Lung (tissue), 11 donors: ENCODE measurements at regions not wholly inside any gene's neighbourhood (a gene's known extent, or its start where the extent isn't known, plus 50 kb on each side); places are given as distances from the start of the nearest gene placed in this dataset.

Experiments used
- ATAC-seq: fragments of 200-7000 bp; cut with Tn5 transposase; one replicate; pipeline ENCODE4 v1.9.1; 2020; ENCODE audit warnings: moderate number of reproducible peaks; ENCODE audit not compliant: insufficient read depth, low FRiP score
- DNase-seq, 3 donors: peaks; one replicate each; pipeline ENCODE4 v3.0.0-alpha.2; 2013 to 2017
- H3K27ac ChIP-seq, 2 donors: one replicate each; pipeline ENCODE4 v1.5.1; 2013; ENCODE audit warnings: mild to moderate bottlenecking in 2 of 2, moderate library complexity in 2 of 2, control low read depth in 1 of 2, inconsistent platforms in 1 of 2, low read depth in 1 of 2, low read length in 1 of 2
- H3K27me3 ChIP-seq, 3 donors: one replicate each; pipeline ENCODE4 v1.5.1; 2013; ENCODE audit warnings: low read length in 2 of 3; ENCODE audit not compliant: control insufficient read depth in 3 of 3, insufficient read depth in 3 of 3
- H3K36me3 ChIP-seq, 4 donors: one replicate each; pipeline ENCODE4 v1.5.1; 2013; ENCODE audit warnings: low read length in 4 of 4, mild to moderate bottlenecking in 1 of 4, moderate library complexity in 1 of 4; ENCODE audit not compliant: control insufficient read depth in 4 of 4, insufficient read depth in 4 of 4
- H3K4me1 ChIP-seq, 5 donors: one replicate each; pipeline ENCODE4 v1.5.1; 2013; ENCODE audit warnings: low read length in 5 of 5, mild to moderate bottlenecking in 2 of 5, moderate library complexity in 1 of 5; ENCODE audit not compliant: control insufficient read depth in 5 of 5, insufficient read depth in 5 of 5
- H3K4me3 ChIP-seq: one replicate; pipeline ENCODE4 v1.5.1; 2013; ENCODE audit warnings: mild to moderate bottlenecking, control low read depth, moderate library complexity
- H3K9ac ChIP-seq, 2 donors: one replicate each; pipeline ENCODE4 v1.5.1; 2013; ENCODE audit warnings: low read length in 2 of 2, control low read depth in 1 of 2; ENCODE audit not compliant: insufficient read depth in 1 of 2
- H3K9me3 ChIP-seq, 4 donors: one replicate each; pipeline ENCODE4 v1.5.1; 2013; ENCODE audit warnings: low read length in 3 of 4, mild to moderate bottlenecking in 1 of 4, moderate library complexity in 1 of 4; ENCODE audit not compliant: control insufficient read depth in 4 of 4, insufficient read depth in 3 of 4
- WGBS, 2 donors: extraction: QIAGEN DNeasy Blood & Tissue Kit; methylation state at CpG; one replicate each; pipeline ENCODE4 v1.1.7; 2013; 5-methylcytosine and 5-hydroxymethylcytosine counted together
- TF ChIP-seq, protein P1 (sequence below): IDR thresholded peaks from 2 replicates; pipeline ENCODE4 v1.5.1; 2012; ENCODE audit warnings: mild to moderate bottlenecking; ENCODE audit errors: control extremely low read depth, extremely low read depth
- donor health status: control.
- donor health status: control.
- donor health status: Bipolar disorder and iron deficiency.
- donor health status: healthy.
- donor health status: DM: yes; HTN: yes; CAD: no.

DNA sequence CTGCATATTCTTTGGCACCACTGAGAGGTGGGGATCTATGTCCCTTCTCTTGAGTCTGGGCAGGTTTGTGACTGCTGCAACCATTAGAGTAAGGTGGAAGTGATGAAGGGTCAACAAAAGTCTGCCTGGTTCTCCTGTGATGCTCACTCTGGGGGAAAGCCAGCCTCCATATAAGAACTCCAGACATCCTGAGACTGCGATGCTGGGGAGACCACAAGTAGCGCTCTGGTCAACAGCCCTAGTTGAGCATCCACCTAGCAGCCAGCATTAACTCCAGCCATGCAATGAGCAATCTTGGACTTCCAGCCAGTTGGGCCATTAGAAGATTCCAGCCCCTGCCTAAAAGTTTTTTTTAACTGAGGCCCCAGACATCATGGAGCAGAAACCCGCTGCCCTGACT, 62.8 kb downstream of the SCN11A start:
- Histone ChIP-seq H3K9ac (no peak overlapping the region), H3K4me3 (no peak overlapping the region), H3K27me3 (no peaks in the 10 kb centered on the region), H3K9me3 (peaks cover 0 to 2% (median under 1%) of the 10 kb centered on the region in 4 donors), H3K36me3 (no peaks in the 10 kb centered on the region), H3K4me1 (no peaks in the 10 kb centered on the region), H3K27ac (no peak overlapping the region)
- TF ChIP-seq, protein P1, sequence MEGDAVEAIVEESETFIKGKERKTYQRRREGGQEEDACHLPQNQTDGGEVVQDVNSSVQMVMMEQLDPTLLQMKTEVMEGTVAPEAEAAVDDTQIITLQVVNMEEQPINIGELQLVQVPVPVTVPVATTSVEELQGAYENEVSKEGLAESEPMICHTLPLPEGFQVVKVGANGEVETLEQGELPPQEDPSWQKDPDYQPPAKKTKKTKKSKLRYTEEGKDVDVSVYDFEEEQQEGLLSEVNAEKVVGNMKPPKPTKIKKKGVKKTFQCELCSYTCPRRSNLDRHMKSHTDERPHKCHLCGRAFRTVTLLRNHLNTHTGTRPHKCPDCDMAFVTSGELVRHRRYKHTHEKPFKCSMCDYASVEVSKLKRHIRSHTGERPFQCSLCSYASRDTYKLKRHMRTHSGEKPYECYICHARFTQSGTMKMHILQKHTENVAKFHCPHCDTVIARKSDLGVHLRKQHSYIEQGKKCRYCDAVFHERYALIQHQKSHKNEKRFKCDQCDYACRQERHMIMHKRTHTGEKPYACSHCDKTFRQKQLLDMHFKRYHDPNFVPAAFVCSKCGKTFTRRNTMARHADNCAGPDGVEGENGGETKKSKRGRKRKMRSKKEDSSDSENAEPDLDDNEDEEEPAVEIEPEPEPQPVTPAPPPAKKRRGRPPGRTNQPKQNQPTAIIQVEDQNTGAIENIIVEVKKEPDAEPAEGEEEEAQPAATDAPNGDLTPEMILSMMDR, result no peak
- 96 to 98% methylated on average over 3 of the region's 3 CpGs for WGBS, 2 donors
- no peak for DNase-seq
- no peak for ATAC-seq

DNA sequence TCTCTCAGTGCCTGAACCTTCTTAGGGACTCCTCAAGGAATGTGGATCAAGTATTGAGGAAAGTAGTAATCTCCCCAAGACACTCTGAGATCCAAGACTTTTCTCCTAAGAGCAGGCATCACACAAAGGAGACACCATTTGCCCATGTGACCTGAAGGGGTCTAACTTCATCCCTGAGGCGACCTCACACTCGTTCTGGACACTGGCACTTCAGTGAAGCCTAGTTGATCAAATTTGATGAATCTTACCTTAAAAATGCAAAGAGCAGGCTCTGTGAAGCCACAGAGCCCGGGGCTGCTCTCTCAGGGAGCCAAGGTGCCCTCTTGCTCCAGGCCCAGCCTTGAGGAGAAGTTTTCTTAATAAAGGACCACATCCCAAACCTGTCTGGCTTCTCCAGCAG, 64.3 kb downstream of the SCN11A start:
- DNase-seq (no peak), ATAC-seq (no peak)
- no peaks in the 10 kb centered on the region for H3K36me3 ChIP-seq
- TF ChIP-seq, protein P1, result no peak
- peaks cover 0 to 3% (median under 1%) of the 10 kb centered on the region in 4 donors for H3K9me3 ChIP-seq
- H3K4me1 ChIP-seq, result no peaks in the 10 kb centered on the region
- H3K27ac ChIP-seq, result no peak overlapping the region
- no peak overlapping the region for H3K4me3 ChIP-seq
- WGBS, 2 donors, result 69 to 88% methylated on average over 3 of the region's 3 CpGs
- no peaks in the 10 kb centered on the region for H3K27me3 ChIP-seq
- no peak overlapping the region for H3K9ac ChIP-seq

DNA sequence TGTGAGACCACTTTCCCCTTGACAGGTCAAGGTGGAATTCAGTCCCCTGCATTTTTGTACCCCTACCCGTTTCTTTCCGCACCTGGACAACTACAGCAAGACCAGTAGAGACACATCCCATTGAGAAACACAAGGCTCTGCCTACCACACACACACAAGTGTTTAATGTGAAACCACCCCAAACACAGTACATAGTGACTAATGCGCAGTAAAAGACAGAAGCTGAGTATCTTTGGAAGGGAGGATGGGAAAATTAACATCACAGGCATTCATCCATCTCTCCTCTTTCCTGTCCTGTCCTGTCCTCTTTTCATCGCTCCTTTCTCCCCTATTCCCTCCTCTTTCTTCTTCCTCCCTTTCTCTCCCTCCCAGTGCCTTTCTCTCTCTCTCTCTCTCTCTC, 64.8 kb downstream of the SCN11A start:
- WGBS, 2 donors, result 85 to 89% methylated on average over 4 of the region's 4 CpGs
- Histone ChIP-seq H3K27ac (no peak overlapping the region), H3K9ac (no peak overlapping the region), H3K4me1 (no peaks in the 10 kb centered on the region), H3K27me3 (no peaks in the 10 kb centered on the region), H3K9me3 (peaks cover 0 to 3% (median under 1%) of the 10 kb centered on the region in 4 donors), H3K4me3 (no peak overlapping the region), H3K36me3 (no peaks in the 10 kb centered on the region)
- ATAC-seq, result no peak
- no peak for DNase-seq
- TF ChIP-seq, protein P1, result no peak

DNA sequence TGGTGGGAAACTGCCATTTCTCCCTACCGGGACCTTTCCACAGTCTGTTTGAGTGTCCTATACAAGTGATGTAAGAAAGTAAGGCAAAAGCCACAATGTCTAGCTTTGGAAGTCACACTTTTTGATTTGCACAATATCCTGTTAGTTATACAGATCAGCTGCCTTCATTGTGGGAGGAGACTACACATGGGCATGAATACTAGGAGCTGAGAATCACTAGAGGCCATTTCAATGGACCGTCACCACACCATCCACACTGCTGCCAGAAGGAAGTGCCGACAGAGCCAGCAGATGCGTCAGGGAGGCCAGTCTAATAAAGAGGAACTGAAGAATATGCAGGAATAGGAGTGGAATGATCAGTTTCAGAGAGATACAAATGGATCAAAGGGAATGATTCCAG, 65.8 kb downstream of the SCN11A start:
- Histone ChIP-seq H3K36me3 (no peaks in the 10 kb centered on the region), H3K9me3 (peaks cover 0 to 3% (median under 1%) of the 10 kb centered on the region in 4 donors), H3K9ac (no peak overlapping the region), H3K27ac (no peak overlapping the region), H3K4me3 (no peak overlapping the region), H3K4me1 (no peaks in the 10 kb centered on the region), H3K27me3 (no peaks in the 10 kb centered on the region)
- TF ChIP-seq, protein P1, result no peak
- WGBS, 2 donors, result 35 to 68% methylated on average over 4 of the region's 4 CpGs
- ATAC-seq (peak; percentile 42), DNase-seq (no peak)
